A673 (cell line): ENCODE measurements at regions not wholly inside any gene's neighbourhood (a gene's known extent, or its start where the extent isn't known, plus 50 kb on each side); places are given as distances from the start of the nearest gene placed in this dataset.

ENCODE experiments used
- BruUV-seq: library from RNA; stranded (reverse); fragments of 400-500 nt; replicated peaks from 2 replicates; lab custom pipeline; 2021; lab: Mats Ljungman, UMichigan
- CTCF ChIA-PET: fragments of 300-600 bp; sonication (Branson Sonifier 250); formaldehyde crosslinking; loops from one replicate; lab custom pipeline; 2022; ENCODE audit warnings: antibody characterized with exemption; lab: Charles Lee
- POLR2A ChIA-PET: fragments of 300-600 bp; sonication (Branson Sonifier 250); formaldehyde crosslinking; loops from one replicate; lab custom pipeline; 2022; ENCODE audit warnings: antibody characterized with exemption; ENCODE audit not compliant: low non-redundant PET; lab: Charles Lee
- DNase-seq: peaks from one replicate; pipeline ENCODE4 v3.0.0-alpha.2; 2015; ENCODE audit warnings: low spot score
- H3K27ac ChIP-seq: fragments of 200-600 bp; sonication (generic); 2 replicates; pipeline ENCODE4 v1.5.1; 2016; ENCODE audit warnings: mixed run types, low read depth, mild to moderate bottlenecking, mixed read lengths, antibody characterized with exemption, low read length; ENCODE audit not compliant: poor library complexity, severe bottlenecking
- H3K27me3 ChIP-seq: fragments of 200-600 bp; sonication (generic); replicated peaks from 2 replicates; pipeline ENCODE4 v1.6.1; 2017; ENCODE audit warnings: mixed run types, low read depth, mild to moderate bottlenecking, mixed read lengths, antibody characterized with exemption, low read length; ENCODE audit not compliant: insufficient read depth, poor library complexity
- H3K36me3 ChIP-seq: fragments of 200-600 bp; sonication (generic); 2 replicates; pipeline ENCODE4 v1.6.1; 2016; ENCODE audit warnings: mixed run types, mild to moderate bottlenecking, mixed read lengths, antibody characterized with exemption, low read length; ENCODE audit not compliant: insufficient read depth, poor library complexity, severe bottlenecking
- H3K4me1 ChIP-seq: fragments of 200-600 bp; sonication (generic); 2 replicates; pipeline ENCODE4 v1.6.1; 2017; ENCODE audit warnings: mixed run types, mild to moderate bottlenecking, mixed read lengths, antibody characterized with exemption, low read length; ENCODE audit not compliant: insufficient read depth, poor library complexity, severe bottlenecking
- H3K4me3 ChIP-seq: fragments of 200-600 bp; sonication (generic); 2 replicates; pipeline ENCODE4 v1.5.1; 2016; ENCODE audit warnings: low read depth, mixed run types, mild to moderate bottlenecking, mixed read lengths, low read length; ENCODE audit not compliant: poor library complexity, severe bottlenecking
- H3K9me3 ChIP-seq: fragments of 200-600 bp; sonication (generic); 2 replicates; pipeline ENCODE4 v1.6.1; 2016; ENCODE audit warnings: mixed run types, low read depth, mild to moderate bottlenecking, mixed read lengths, antibody characterized with exemption, low read length; ENCODE audit not compliant: poor library complexity, severe bottlenecking
- CTCF ChIP-seq: fragments of 300-800, 200-600 bp; sonication (generic); conservative IDR thresholded peaks from 2 replicates; pipeline ENCODE4 v1.5.1; 2017; ENCODE audit warnings: low read depth, mild to moderate bottlenecking, antibody characterized with exemption, low read length, moderate library complexity, mixed read lengths
- EZH2 ChIP-seq: fragments of 200-600 bp; sonication (generic); IDR thresholded peaks from 2 replicates; pipeline ENCODE4 v1.6.1; 2017; ENCODE audit warnings: borderline replicate concordance, low read depth, mild to moderate bottlenecking, mixed read lengths, antibody characterized with exemption, low read length; ENCODE audit not compliant: poor library complexity, severe bottlenecking
- intact Hi-C: fragments of 100-400 bp; cut with micrococcal nuclease; formaldehyde crosslinking; loops from one replicate; pipeline ENCODE4 v1.10.0; 2022; ENCODE audit not compliant: unreplicated experiment

- BruUV-seq, result no TSS peak
- CTCF ChIA-PET, result no interaction called here
- no peaks in the 10 kb centered on the region for H3K4me1 ChIP-seq
Observed at GRCh38 chr10:9066152-9066551, 1011.7 kb downstream of the GATA3 start.

GRCh38 chr10:9068003-9068402, 1013.5 kb downstream of the GATA3 start:
- Histone ChIP-seq H3K4me1 (no peaks in the 10 kb centered on the region), H3K27me3 (no peaks in the 10 kb centered on the region), H3K4me3 (no peak overlapping the region), H3K9me3 (no peaks in the 10 kb centered on the region), H3K27ac (no peak overlapping the region), H3K36me3 (no peaks in the 10 kb centered on the region)
- ChIA-PET CTCF (no interaction called here), POLR2A (no interaction called here)
- BruUV-seq, result no TSS peak
- TF ChIP-seq CTCF (no peak), EZH2 (no peak)
- no peak for DNase-seq
- intact Hi-C loops, result no loop called here

More at GRCh38 chr10:9066152-9066551, 1011.7 kb downstream of the GATA3 start:
- Histone ChIP-seq H3K9me3 (no peaks in the 10 kb centered on the region), H3K4me3 (no peak overlapping the region), H3K27ac (no peak overlapping the region), H3K36me3 (no peaks in the 10 kb centered on the region), H3K27me3 (no peaks in the 10 kb centered on the region)
- DNase-seq, result no peak
- no peak for TF ChIP-seq CTCF
- intact Hi-C loops, result no loop called here
- POLR2A ChIA-PET, result no interaction called here

GRCh38 chr10:9069136-9069535, 1014.6 kb downstream of the GATA3 start:
- BruUV-seq, result no TSS peak
- intact Hi-C loops, result no loop called here
- no peak overlapping the region for H3K4me3 ChIP-seq
- no peaks in the 10 kb centered on the region for H3K9me3 ChIP-seq
- H3K36me3 ChIP-seq, result no peaks in the 10 kb centered on the region
- no peaks in the 10 kb centered on the region for H3K27me3 ChIP-seq
- ChIA-PET CTCF (no interaction called here), POLR2A (no interaction called here)
- DNase-seq, result peak; percentile 7
- H3K4me1 ChIP-seq, result no peaks in the 10 kb centered on the region
- TF ChIP-seq CTCF, result no peak
- no peak for TF ChIP-seq EZH2
- H3K27ac ChIP-seq, result no peak overlapping the region
